ENCODE measurements at regions not wholly inside any gene's neighbourhood (a gene's known extent, or its start where the extent isn't known, plus 50 kb on each side); places are given as distances from the start of the nearest gene placed in this dataset.

DNA sequence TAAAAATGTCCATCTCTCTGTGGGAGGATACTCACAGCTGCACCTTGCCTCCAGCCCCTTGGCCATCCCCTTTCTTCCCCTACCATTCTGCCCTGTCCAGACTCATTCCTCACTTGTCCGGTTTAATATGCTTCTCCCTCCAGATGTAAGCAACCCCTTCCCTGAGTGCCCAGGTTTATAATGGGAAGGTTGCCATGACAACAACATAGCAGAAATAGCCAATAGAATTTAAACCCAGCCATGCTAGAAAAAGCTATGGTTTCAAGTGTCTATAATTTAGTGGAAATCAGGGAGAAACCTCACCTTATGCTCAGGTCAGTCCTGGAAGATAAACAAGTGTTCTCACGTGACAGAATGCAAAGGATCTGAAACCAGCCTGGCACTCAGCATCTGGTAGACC lies 196.0 kb upstream of the FZD8 start:
- TF ChIP-seq, protein P1, sequence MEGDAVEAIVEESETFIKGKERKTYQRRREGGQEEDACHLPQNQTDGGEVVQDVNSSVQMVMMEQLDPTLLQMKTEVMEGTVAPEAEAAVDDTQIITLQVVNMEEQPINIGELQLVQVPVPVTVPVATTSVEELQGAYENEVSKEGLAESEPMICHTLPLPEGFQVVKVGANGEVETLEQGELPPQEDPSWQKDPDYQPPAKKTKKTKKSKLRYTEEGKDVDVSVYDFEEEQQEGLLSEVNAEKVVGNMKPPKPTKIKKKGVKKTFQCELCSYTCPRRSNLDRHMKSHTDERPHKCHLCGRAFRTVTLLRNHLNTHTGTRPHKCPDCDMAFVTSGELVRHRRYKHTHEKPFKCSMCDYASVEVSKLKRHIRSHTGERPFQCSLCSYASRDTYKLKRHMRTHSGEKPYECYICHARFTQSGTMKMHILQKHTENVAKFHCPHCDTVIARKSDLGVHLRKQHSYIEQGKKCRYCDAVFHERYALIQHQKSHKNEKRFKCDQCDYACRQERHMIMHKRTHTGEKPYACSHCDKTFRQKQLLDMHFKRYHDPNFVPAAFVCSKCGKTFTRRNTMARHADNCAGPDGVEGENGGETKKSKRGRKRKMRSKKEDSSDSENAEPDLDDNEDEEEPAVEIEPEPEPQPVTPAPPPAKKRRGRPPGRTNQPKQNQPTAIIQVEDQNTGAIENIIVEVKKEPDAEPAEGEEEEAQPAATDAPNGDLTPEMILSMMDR (IDR thresholded peaks at IDR 0.05 in 4 of 5, conservative IDR thresholded peaks at IDR 0.05 in 1 of 5) = no peak
- TF ChIP-seq POLR2A (IDR thresholded peaks at IDR 0.05) = no peak

Measured in gastrocnemius medialis (tissue), 4 donors.